Ascending aorta (tissue), 2 donors: ENCODE measurements at regions not wholly inside any gene's neighbourhood (a gene's known extent, or its start where the extent isn't known, plus 50 kb on each side); places are given as distances from the start of the nearest gene placed in this dataset.

ENCODE experiments used
- DNase-seq, 2 donors: peaks; one replicate each; pipeline ENCODE4 v3.0.0-alpha.2; 2019; ENCODE audit warnings: low spot score in 2 of 2
- H3K27ac ChIP-seq, 2 donors: fragments of 200-600 bp; sonication (generic); one replicate each; pipeline ENCODE4 v1.5.1; 2016 to 2017; ENCODE audit warnings: mild to moderate bottlenecking in 1 of 2
- H3K27me3 ChIP-seq: fragments of 200-600 bp; sonication (generic); one replicate; pipeline ENCODE4 v1.5.1; 2017
- H3K36me3 ChIP-seq, 2 donors: fragments of 200-600 bp; sonication (generic); one replicate each; pipeline ENCODE4 v1.5.1; 2016
- H3K4me1 ChIP-seq, 2 donors: fragments of 200-600 bp; sonication (generic); one replicate each; pipeline ENCODE4 v1.5.1; 2016 to 2017; ENCODE audit warnings: mild to moderate bottlenecking in 1 of 2
- H3K4me3 ChIP-seq, 2 donors: fragments of 200-600 bp; sonication (generic); one replicate each; pipeline ENCODE4 v1.5.1; 2016 to 2017; ENCODE audit warnings: mild to moderate bottlenecking in 1 of 2
- H3K9me3 ChIP-seq, 2 donors: fragments of 200-600 bp; sonication (generic); one replicate each; pipeline ENCODE4 v1.5.1; 2016
- CTCF ChIP-seq, 3 experiments: fragments of 200-600 bp in 2 of 3; fragments of 450-650 bp in 1 of 3; sonication (generic) in 2 of 3; IDR thresholded peaks; one replicate each; pipeline ENCODE4 v1.5.1; 2016 to 2019; ENCODE audit warnings: antibody characterized with exemption in 3 of 3, mild to moderate bottlenecking in 1 of 3, moderate library complexity in 1 of 3
- intact Hi-C: fragments of 100-400 bp; cut with DNase I; formaldehyde crosslinking; loops from one replicate; pipeline ENCODE4 v1.15.1; 2023

GRCh38 chr6:11659757-11660156 is 118.8 kb downstream of the ADTRP start:
- DNase-seq, result no peak
- Histone ChIP-seq H3K36me3 (no peaks in the 10 kb centered on the region), H3K9me3 (no peaks in the 10 kb centered on the region), H3K27me3 (no peaks in the 10 kb centered on the region), H3K27ac (no peak overlapping the region), H3K4me1 (peaks cover 0 to 13% of the 10 kb centered on the region in 2 donors), H3K4me3 (no peak overlapping the region)
- TF ChIP-seq CTCF (IDR thresholded peaks at IDR 0.05), result no peak
- intact Hi-C loops, result loop anchor here (5.0 kb wide), 2 partner anchors 628 to 943 kb away; no protein-coding TSS in a partner anchor

- DNase-seq, result no peak
- TF ChIP-seq CTCF (IDR thresholded peaks at IDR 0.05), result no peak
- Histone ChIP-seq H3K36me3 (no peaks in the 10 kb centered on the region), H3K4me1 (no peaks in the 10 kb centered on the region), H3K9me3 (no peaks in the 10 kb centered on the region), H3K4me3 (no peak overlapping the region), H3K27me3 (no peaks in the 10 kb centered on the region), H3K27ac (no peak overlapping the region)
- intact Hi-C loops, result no loop called here
Observed at GRCh38 chr6:11662323-11662722, 116.3 kb downstream of the ADTRP start.

GRCh38 chr6:11663519-11663918 is 115.1 kb downstream of the ADTRP start:
- Histone ChIP-seq H3K4me1 (no peaks in the 10 kb centered on the region), H3K27me3 (no peaks in the 10 kb centered on the region), H3K36me3 (no peaks in the 10 kb centered on the region), H3K27ac (no peak overlapping the region), H3K9me3 (no peaks in the 10 kb centered on the region), H3K4me3 (no peak overlapping the region)
- no peak for TF ChIP-seq CTCF (IDR thresholded peaks at IDR 0.05)
- intact Hi-C loops, result no loop called here
- DNase-seq, result no peak
